ENCODE measurements at regions not wholly inside any gene's neighbourhood (a gene's known extent, or its start where the extent isn't known, plus 50 kb on each side); places are given as distances from the start of the nearest gene placed in this dataset.
"Not testable (repeated sequence)": the region's sequence is repeated elsewhere in the genome, so short reads cannot be mapped to it uniquely, and the experiment has no call there.

GRCh38 chr4:36573441-36573840 is 292.0 kb downstream of the DTHD1 start:
- no peak overlapping the region for H3K9ac ChIP-seq (ENCODE audit: low read depth in 1 of 2, low read length in 2 of 2)
- H3K36me3 ChIP-seq (ENCODE audit: control insufficient read depth in 2 of 2, insufficient read depth in 2 of 2, low read length in 2 of 2), result no peaks in the 10 kb centered on the region
- peaks cover 0 to 3% of the 10 kb centered on the region in 2 donors for H3K9me3 ChIP-seq (ENCODE audit: control insufficient read depth in 2 of 2, low read length in 2 of 2)
- H3K27ac ChIP-seq (ENCODE audit: low read depth in 2 of 2, low read length in 2 of 2), result no peak overlapping the region
- H3K4me3 ChIP-seq (ENCODE audit: low read length in 2 of 2), result no peak overlapping the region
- H3K4me1 ChIP-seq (ENCODE audit: control insufficient read depth in 2 of 2, insufficient read depth in 2 of 2, low read length in 2 of 2), result no peaks in the 10 kb centered on the region
- no peaks in the 10 kb centered on the region for H3K27me3 ChIP-seq (ENCODE audit: control insufficient read depth in 2 of 2, insufficient read depth in 2 of 2, low read length in 2 of 2)

DNA sequence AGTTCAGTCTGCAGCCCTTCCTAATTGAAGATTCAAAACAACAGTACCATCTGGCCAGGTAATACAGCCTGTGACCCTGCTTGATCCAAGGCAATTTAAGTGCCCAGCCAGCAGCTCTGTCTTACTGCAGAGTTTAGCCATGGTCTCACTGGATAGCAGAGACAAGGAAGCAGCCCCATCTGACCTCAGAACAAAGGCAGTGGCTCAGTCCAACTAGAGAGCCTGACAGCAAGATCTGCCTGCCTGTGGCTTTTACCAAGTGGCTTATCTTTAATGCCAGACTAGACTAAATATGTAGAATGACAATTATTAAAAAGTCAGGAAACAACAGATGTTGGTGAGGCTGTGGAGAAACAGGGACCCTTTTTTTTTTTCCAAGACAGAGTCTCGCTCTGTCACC is 293.4 kb downstream of the DTHD1 start:
- H3K9me3 ChIP-seq (ENCODE audit: control insufficient read depth in 2 of 2, low read length in 2 of 2), result peaks cover 0 to 3% of the 10 kb centered on the region in 2 donors
- no peak overlapping the region for H3K27ac ChIP-seq (ENCODE audit: low read depth in 2 of 2, low read length in 2 of 2)
- no peaks in the 10 kb centered on the region for H3K36me3 ChIP-seq (ENCODE audit: control insufficient read depth in 2 of 2, insufficient read depth in 2 of 2, low read length in 2 of 2)
- no peak overlapping the region for H3K9ac ChIP-seq (ENCODE audit: low read depth in 1 of 2, low read length in 2 of 2)
- H3K4me3 ChIP-seq (ENCODE audit: low read length in 2 of 2), result no peak overlapping the region
- H3K4me1 ChIP-seq (ENCODE audit: control insufficient read depth in 2 of 2, insufficient read depth in 2 of 2, low read length in 2 of 2), result no peaks in the 10 kb centered on the region
- H3K27me3 ChIP-seq (ENCODE audit: control insufficient read depth in 2 of 2, insufficient read depth in 2 of 2, low read length in 2 of 2), result no peaks in the 10 kb centered on the region

GRCh38 chr4:36582198-36582597 is 300.8 kb downstream of the DTHD1 start:
- Histone ChIP-seq H3K36me3 (ENCODE audit: control insufficient read depth in 2 of 2, insufficient read depth in 2 of 2, low read length in 2 of 2) (no peaks in the 10 kb centered on the region), H3K27ac (ENCODE audit: low read depth in 2 of 2, low read length in 2 of 2) (no peak overlapping the region), H3K9ac (ENCODE audit: low read depth in 1 of 2, low read length in 2 of 2) (no peak overlapping the region), H3K4me1 (ENCODE audit: control insufficient read depth in 2 of 2, insufficient read depth in 2 of 2, low read length in 2 of 2) (no peaks in the 10 kb centered on the region), H3K27me3 (ENCODE audit: control insufficient read depth in 2 of 2, insufficient read depth in 2 of 2, low read length in 2 of 2) (no peaks in the 10 kb centered on the region), H3K9me3 (ENCODE audit: control insufficient read depth in 2 of 2, low read length in 2 of 2) (no peaks in the 10 kb centered on the region), H3K4me3 (ENCODE audit: low read length in 2 of 2) (no peak overlapping the region)

GRCh38 chr4:36587909-36588472 is 306.6 kb downstream of the DTHD1 start:
- Histone ChIP-seq H3K9me3 (ENCODE audit: control insufficient read depth in 2 of 2, low read length in 2 of 2) (no peaks in the 10 kb centered on the region), H3K27ac (ENCODE audit: low read depth in 2 of 2, low read length in 2 of 2) (no peak overlapping the region), H3K27me3 (ENCODE audit: control insufficient read depth in 2 of 2, insufficient read depth in 2 of 2, low read length in 2 of 2) (no peaks in the 10 kb centered on the region), H3K4me3 (ENCODE audit: low read length in 2 of 2) (no peak overlapping the region), H3K4me1 (ENCODE audit: control insufficient read depth in 2 of 2, insufficient read depth in 2 of 2, low read length in 2 of 2) (no peaks in the 10 kb centered on the region), H3K9ac (ENCODE audit: low read depth in 1 of 2, low read length in 2 of 2) (no peak overlapping the region), H3K36me3 (ENCODE audit: control insufficient read depth in 2 of 2, insufficient read depth in 2 of 2, low read length in 2 of 2) (no peaks in the 10 kb centered on the region)

DNA sequence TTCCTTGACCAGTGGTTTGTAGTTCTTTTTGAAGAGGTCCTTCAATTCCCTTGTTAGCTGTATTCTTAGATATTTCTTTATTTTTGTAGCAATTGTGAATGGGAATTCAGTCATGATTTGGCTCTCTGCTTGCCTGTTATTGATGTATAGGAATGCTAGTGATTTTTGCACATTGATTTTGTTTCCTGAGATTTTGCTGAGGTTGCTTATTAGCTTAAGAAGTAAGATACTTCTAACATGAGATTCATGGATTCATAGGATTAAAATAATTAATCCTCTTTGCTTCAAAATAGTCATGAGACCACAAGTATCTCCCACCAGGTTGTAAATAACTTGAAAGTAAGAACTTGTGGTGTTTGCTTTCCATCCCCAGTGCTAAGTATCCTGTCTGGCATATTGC is 308.9 kb downstream of the DTHD1 start:
- Histone ChIP-seq H3K27me3 (ENCODE audit: control insufficient read depth in 2 of 2, insufficient read depth in 2 of 2, low read length in 2 of 2) (no peaks in the 10 kb centered on the region), H3K27ac (ENCODE audit: low read depth in 2 of 2, low read length in 2 of 2) (no peak overlapping the region), H3K9me3 (ENCODE audit: control insufficient read depth in 2 of 2, low read length in 2 of 2) (no peaks in the 10 kb centered on the region), H3K4me1 (ENCODE audit: control insufficient read depth in 2 of 2, insufficient read depth in 2 of 2, low read length in 2 of 2) (no peaks in the 10 kb centered on the region), H3K9ac (ENCODE audit: low read depth in 1 of 2, low read length in 2 of 2) (no peak overlapping the region), H3K36me3 (ENCODE audit: control insufficient read depth in 2 of 2, insufficient read depth in 2 of 2, low read length in 2 of 2) (no peaks in the 10 kb centered on the region), H3K4me3 (ENCODE audit: low read length in 2 of 2) (no peak overlapping the region)

GRCh38 chr4:36601864-36602495 is 320.6 kb downstream of the DTHD1 start:
- Histone ChIP-seq H3K36me3 (ENCODE audit: control insufficient read depth in 2 of 2, insufficient read depth in 2 of 2, low read length in 2 of 2) (no peaks in the 10 kb centered on the region), H3K9me3 (ENCODE audit: control insufficient read depth in 2 of 2, low read length in 2 of 2) (no peaks in the 10 kb centered on the region), H3K4me3 (ENCODE audit: low read length in 2 of 2) (no peak overlapping the region), H3K4me1 (ENCODE audit: control insufficient read depth in 2 of 2, insufficient read depth in 2 of 2, low read length in 2 of 2) (no peaks in the 10 kb centered on the region), H3K27ac (ENCODE audit: low read depth in 2 of 2, low read length in 2 of 2) (no peak overlapping the region), H3K9ac (ENCODE audit: low read depth in 1 of 2, low read length in 2 of 2) (no peak overlapping the region), H3K27me3 (ENCODE audit: control insufficient read depth in 2 of 2, insufficient read depth in 2 of 2, low read length in 2 of 2) (no peaks in the 10 kb centered on the region)

DNA sequence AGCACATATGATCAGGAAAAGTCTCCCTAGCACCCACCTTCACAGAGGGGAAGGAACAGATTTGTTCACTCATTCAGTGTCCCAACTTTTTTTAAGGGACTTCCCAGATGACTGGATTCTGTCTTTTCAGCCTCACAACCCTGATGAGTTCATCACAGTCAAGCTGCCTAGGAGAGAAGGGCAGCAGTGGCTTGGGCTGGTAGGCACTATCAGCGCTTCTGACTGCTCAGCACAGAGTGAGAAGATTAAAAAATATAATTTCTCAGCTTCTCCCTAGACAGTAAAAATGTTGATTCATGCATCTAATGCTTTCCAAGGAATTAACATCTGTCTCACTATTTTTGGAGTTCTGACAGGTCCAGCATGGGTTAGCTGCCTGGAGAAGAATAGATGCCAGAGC is 328.2 kb downstream of the DTHD1 start:
- H3K4me3 ChIP-seq (ENCODE audit: low read length in 2 of 2), result no peak overlapping the region
- no peak overlapping the region for H3K9ac ChIP-seq (ENCODE audit: low read depth in 1 of 2, low read length in 2 of 2)
- no peaks in the 10 kb centered on the region for H3K27me3 ChIP-seq (ENCODE audit: control insufficient read depth in 2 of 2, insufficient read depth in 2 of 2, low read length in 2 of 2)
- H3K4me1 ChIP-seq (ENCODE audit: control insufficient read depth in 2 of 2, insufficient read depth in 2 of 2, low read length in 2 of 2), result no peaks in the 10 kb centered on the region
- H3K36me3 ChIP-seq (ENCODE audit: control insufficient read depth in 2 of 2, insufficient read depth in 2 of 2, low read length in 2 of 2), result no peaks in the 10 kb centered on the region
- H3K27ac ChIP-seq (ENCODE audit: low read depth in 2 of 2, low read length in 2 of 2), result no peak overlapping the region
- H3K9me3 ChIP-seq (ENCODE audit: control insufficient read depth in 2 of 2, low read length in 2 of 2), result no peaks in the 10 kb centered on the region

GRCh38 chr4:36610628-36611027 is 329.2 kb downstream of the DTHD1 start:
- H3K4me1 ChIP-seq (ENCODE audit: control insufficient read depth in 2 of 2, insufficient read depth in 2 of 2, low read length in 2 of 2), result no peaks in the 10 kb centered on the region
- H3K27me3 ChIP-seq (ENCODE audit: control insufficient read depth in 2 of 2, insufficient read depth in 2 of 2, low read length in 2 of 2), result no peaks in the 10 kb centered on the region
- H3K27ac ChIP-seq (ENCODE audit: low read depth in 2 of 2, low read length in 2 of 2), result no peak overlapping the region
- H3K9ac ChIP-seq (ENCODE audit: low read depth in 1 of 2, low read length in 2 of 2), result no peak overlapping the region
- H3K4me3 ChIP-seq (ENCODE audit: low read length in 2 of 2), result no peak overlapping the region
- no peaks in the 10 kb centered on the region for H3K36me3 ChIP-seq (ENCODE audit: control insufficient read depth in 2 of 2, insufficient read depth in 2 of 2, low read length in 2 of 2)
- no peaks in the 10 kb centered on the region for H3K9me3 ChIP-seq (ENCODE audit: control insufficient read depth in 2 of 2, low read length in 2 of 2)

DNA sequence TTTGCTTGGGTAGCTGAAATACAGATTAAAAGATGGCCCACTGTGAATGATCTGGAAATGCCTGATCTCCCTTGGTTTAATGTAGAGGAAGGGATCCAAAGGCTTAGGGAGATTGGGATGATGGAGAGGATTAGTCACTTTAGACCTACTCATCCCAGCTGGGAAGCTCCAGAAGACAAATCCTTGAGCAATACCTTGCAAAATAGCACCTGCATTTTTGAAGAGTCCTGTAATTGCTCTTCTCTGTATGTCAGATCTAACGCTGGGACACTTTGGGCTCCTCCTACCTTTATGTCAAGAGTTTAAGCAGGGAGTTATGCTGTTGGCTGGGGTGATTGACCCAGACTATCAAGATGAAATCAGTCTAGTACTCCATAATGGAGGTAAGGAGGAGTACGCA is 331.7 kb downstream of the DTHD1 start:
- H3K9me3 ChIP-seq (ENCODE audit: control insufficient read depth in 2 of 2, low read length in 2 of 2); H3K4me1 ChIP-seq (ENCODE audit: control insufficient read depth in 2 of 2, insufficient read depth in 2 of 2, low read length in 2 of 2); H3K27ac ChIP-seq (ENCODE audit: low read depth in 2 of 2, low read length in 2 of 2); H3K4me3 ChIP-seq (ENCODE audit: low read length in 2 of 2); H3K36me3 ChIP-seq (ENCODE audit: control insufficient read depth in 2 of 2, insufficient read depth in 2 of 2, low read length in 2 of 2); H3K27me3 ChIP-seq (ENCODE audit: control insufficient read depth in 2 of 2, insufficient read depth in 2 of 2, low read length in 2 of 2); H3K9ac ChIP-seq (ENCODE audit: low read depth in 1 of 2, low read length in 2 of 2): not testable (repeated sequence)

DNA sequence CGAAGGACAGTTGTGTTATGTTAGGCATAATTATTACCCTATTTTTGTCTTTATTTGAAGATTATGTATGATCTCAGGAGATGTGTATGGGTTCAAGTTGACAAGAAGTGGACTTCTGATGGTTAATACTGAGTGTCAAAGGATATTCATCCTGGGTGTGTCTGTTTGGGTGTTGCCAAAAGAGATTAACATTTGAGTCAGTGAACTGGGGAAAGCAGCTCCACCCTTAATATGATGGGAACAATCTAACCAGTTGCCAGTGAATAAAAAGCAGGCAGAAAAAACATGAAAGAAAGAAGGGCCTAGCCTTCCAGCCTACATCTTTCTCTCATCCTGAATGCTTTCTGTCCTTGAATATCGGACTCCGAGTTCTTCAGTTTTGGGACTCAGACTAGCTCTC is 332.6 kb downstream of the DTHD1 start:
- Histone ChIP-seq H3K27me3 (ENCODE audit: control insufficient read depth in 2 of 2, insufficient read depth in 2 of 2, low read length in 2 of 2) (no peaks in the 10 kb centered on the region), H3K4me3 (ENCODE audit: low read length in 2 of 2) (no peak overlapping the region), H3K27ac (ENCODE audit: low read depth in 2 of 2, low read length in 2 of 2) (no peak overlapping the region), H3K9ac (ENCODE audit: low read depth in 1 of 2, low read length in 2 of 2) (no peak overlapping the region), H3K9me3 (ENCODE audit: control insufficient read depth in 2 of 2, low read length in 2 of 2) (no peaks in the 10 kb centered on the region), H3K4me1 (ENCODE audit: control insufficient read depth in 2 of 2, insufficient read depth in 2 of 2, low read length in 2 of 2) (no peaks in the 10 kb centered on the region), H3K36me3 (ENCODE audit: control insufficient read depth in 2 of 2, insufficient read depth in 2 of 2, low read length in 2 of 2) (no peaks in the 10 kb centered on the region)

All from mucosa of rectum (tissue), 2 donors.